IMR-90 (cell line): ENCODE measurements at regions not wholly inside any gene's neighbourhood (a gene's known extent, or its start where the extent isn't known, plus 50 kb on each side); places are given as distances from the start of the nearest gene placed in this dataset.

Experiments used
- ELK1 ChIP-seq: fragments of 150-350 bp; IDR thresholded peaks from 2 replicates; pipeline ENCODE4 v1.6.1; 2016; ENCODE audit warnings: low read depth, mild to moderate bottlenecking, low read length, moderate library complexity, borderline replicate concordance
- MAZ ChIP-seq: IDR thresholded peaks from 2 replicates; pipeline ENCODE4 v1.6.1; 2012; ENCODE audit warnings: low read depth, mild to moderate bottlenecking, low read length, improper control_type of control experiment, moderate library complexity, borderline replicate concordance
- POLR2A ChIP-seq: IDR thresholded peaks from 2 replicates; pipeline ENCODE4 v1.6.1; 2012; ENCODE audit warnings: mild to moderate bottlenecking, low read depth, low read length
- TF ChIP-seq, protein P1 (sequence below): conservative IDR thresholded peaks from 2 replicates; pipeline ENCODE4 v1.5.1; 2012; ENCODE audit warnings: mild to moderate bottlenecking, low read depth, low read length, improper control_type of control experiment

DNA sequence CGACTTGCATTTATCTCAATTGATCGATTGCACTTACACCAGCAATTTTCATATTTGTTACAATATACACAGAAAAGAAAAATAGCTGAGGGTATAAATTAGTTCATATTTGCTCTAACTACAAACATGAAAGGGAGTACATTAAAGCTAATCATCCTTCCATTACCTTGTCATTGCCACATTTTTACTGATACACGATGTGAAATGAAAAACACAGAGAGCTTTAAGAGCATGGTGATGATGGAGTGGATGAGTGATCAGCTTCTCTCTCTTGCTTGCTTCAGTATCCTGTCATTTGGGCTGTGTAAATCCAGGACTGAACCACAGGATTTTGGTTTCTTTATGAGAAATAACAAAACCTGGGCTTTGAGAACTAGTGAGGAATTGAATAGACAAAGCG is 1207.5 kb upstream of the GOT2 start:
- TF ChIP-seq, protein P1, sequence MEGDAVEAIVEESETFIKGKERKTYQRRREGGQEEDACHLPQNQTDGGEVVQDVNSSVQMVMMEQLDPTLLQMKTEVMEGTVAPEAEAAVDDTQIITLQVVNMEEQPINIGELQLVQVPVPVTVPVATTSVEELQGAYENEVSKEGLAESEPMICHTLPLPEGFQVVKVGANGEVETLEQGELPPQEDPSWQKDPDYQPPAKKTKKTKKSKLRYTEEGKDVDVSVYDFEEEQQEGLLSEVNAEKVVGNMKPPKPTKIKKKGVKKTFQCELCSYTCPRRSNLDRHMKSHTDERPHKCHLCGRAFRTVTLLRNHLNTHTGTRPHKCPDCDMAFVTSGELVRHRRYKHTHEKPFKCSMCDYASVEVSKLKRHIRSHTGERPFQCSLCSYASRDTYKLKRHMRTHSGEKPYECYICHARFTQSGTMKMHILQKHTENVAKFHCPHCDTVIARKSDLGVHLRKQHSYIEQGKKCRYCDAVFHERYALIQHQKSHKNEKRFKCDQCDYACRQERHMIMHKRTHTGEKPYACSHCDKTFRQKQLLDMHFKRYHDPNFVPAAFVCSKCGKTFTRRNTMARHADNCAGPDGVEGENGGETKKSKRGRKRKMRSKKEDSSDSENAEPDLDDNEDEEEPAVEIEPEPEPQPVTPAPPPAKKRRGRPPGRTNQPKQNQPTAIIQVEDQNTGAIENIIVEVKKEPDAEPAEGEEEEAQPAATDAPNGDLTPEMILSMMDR = no peak
- no peak for TF ChIP-seq POLR2A
- no peak for TF ChIP-seq ELK1
- TF ChIP-seq MAZ = no peak
